IPS-NIHi7 (cell line): ENCODE measurements at regions not wholly inside any gene's neighbourhood (a gene's known extent, or its start where the extent isn't known, plus 50 kb on each side); places are given as distances from the start of the nearest gene placed in this dataset.
"Not testable (repeated sequence)": the region's sequence is repeated elsewhere in the genome, so short reads cannot be mapped to it uniquely, and the experiment has no call there.

ENCODE experiments used
- DNase-seq: peaks from one replicate; pipeline ENCODE4 v3.0.0; 2012; ENCODE audit warnings: mixed read lengths; ENCODE audit errors: extremely low spot score

DNA sequence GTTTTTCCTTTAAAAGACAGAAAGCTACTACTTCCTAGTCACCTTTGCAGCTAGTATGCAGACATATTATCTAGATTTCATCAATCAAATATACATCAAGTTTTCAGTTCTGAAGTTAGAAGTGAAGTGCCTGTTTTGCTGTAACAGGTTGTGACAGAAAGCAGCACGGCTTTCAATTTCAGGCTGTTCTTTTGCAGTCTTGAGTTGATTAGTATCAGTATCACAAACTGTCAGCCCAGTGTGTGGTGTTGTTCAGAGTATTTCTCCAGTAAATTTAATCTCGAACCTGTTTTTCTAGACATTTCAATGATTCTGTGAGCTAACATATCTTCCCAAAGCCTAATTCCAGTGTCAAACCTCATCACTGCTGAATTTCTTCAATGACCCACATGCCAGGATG lies 1050.8 kb downstream of the DIPK2A start:
- no peak for DNase-seq

DNA sequence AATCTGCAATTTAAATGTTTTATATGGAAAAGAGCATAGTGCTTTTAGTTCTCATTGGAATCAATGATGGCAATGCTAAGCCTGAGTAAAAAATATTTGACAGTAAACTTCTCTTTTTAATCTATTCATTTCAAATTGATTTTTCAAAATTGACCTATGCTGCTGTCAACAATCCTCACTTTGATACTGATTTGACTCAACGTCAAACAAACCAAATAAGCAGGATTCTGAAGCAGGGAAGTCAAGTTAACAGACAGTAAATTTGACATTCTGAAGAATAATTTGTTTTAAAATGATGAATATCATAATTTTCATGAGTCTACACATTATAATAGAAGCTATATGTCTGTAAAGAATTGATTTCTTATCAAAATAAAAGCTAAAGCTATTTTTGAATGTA lies 1053.1 kb downstream of the DIPK2A start:
- no peak for DNase-seq

DNA sequence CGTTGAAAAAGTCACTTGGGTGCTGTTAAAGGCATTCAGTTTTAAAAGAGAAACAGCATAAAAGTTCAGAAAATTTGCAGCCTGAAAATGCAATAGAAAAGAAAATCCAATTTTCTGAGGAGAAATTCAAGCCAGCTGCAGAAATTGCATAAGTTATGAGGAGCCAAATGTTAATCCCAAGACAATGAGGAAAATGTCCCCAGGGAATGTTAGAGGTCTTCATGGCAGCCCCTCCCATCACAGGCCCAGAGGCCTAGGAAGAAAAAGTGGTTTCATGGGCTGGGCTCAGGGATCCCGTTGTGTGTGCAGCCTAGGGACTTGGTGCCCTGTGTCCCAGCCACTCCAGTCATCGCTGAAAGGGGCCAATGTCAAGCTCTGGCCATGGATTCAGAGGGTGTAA lies 1055.6 kb downstream of the DIPK2A start:
- DNase-seq = not testable (repeated sequence)

DNA sequence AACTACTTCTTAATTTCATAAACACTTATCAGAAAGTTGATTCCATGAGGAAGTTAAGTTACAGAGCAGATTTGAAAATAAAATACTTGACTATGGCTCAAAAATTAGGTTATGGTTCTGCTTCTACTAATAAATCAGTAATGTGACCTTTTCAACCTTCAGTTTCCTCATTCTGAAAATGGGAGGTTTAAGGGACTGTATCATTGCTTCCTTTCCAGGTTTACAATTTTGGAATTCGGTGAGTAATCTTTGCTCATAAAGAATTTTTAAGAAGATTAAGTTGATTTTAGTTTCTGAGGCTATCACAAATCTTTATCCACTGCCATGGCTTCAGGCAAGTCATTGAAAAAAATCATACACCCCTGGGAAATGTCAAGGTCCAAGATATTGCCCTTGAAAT lies 1061.2 kb downstream of the DIPK2A start:
- no peak for DNase-seq

DNA sequence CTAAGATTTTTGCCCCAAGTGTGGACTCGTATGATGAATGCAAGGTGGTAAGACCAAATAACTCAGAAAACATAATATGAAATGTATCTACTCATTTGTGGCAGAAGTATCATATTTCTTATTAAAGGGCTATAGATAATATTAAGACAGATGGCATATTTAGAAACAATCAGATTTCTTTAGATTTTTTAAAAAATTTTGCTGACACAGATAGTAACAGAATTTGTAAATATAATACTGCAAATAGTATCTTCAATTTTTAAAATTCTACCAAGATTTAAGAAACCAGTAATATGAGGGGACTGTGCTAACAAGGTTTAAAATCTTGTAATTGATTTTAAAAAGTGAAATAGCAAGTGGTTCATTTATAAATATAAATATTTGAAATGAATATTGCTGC lies 1064.1 kb downstream of the DIPK2A start:
- DNase-seq = no peak

DNA sequence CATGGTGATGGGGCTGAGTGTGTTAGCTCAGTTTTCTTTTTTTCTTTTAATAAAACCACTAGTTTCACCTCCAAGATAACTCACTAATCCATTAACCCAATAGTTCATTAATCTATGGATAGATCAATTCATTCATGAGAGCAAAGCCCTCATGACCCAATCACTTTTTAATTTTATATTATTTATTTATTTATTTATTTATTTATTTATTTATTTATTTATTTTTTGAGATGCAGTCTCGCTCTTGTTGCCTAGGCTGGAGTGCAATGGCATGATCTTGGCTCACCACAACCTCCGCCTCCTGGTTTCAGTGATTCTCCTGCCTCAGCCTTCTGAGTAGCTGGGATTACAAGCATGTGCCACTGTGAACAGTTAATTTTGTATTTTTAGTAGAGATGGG lies 1082.4 kb downstream of the DIPK2A start:
- DNase-seq = not testable (repeated sequence)

DNA sequence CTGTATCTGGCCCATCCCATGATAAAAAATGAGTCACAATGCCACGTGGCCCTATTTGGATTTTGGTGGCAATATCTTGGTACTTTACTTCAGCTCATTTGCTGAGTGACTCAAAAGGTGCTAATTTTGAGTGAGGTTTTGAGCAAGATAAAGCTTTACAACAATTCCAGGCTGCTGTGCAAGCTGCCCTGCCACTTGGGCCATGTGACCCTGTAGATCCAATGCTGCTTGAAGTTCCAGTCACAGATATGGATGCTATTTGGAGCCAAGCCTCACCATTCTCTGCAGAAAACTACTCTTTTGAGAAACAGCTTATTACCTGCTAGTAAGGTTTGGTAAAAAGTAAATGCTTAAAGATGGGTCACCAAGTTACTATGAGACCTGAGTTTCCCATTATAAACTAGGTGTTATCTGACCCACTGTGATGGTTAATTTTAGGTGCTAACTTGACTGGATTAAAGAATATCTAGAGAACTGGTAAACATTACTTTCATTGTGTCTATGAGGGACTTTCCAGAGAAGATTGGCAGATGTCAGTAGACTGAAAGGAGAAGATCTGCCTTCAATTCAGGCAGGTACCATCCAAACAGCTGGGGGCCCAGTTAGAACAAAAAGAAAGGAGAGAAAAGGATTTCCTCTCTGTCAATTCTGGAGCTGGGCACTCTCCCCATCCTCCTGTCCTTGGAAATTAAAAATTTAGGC lies 1083.9 kb downstream of the DIPK2A start:
- no peak for DNase-seq

DNA sequence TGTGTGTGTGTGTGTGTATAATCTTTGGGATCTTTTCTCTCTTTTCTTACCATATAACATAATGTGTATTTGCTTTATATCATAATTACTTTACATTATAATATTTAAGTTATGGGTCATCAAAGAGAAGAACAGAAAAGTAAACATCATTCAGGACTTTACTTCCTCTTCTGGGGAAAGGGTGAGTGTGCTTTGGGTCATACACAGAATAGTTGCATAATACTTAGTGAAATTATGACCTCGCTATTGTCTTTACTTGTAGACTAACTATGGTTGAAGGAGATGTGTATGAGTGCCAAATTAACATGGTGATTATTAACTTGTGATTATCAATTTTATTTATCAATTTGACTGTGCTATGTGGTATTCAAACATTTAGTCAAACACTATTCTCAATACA lies 1086.9 kb downstream of the DIPK2A start:
- DNase-seq = no peak

DNA sequence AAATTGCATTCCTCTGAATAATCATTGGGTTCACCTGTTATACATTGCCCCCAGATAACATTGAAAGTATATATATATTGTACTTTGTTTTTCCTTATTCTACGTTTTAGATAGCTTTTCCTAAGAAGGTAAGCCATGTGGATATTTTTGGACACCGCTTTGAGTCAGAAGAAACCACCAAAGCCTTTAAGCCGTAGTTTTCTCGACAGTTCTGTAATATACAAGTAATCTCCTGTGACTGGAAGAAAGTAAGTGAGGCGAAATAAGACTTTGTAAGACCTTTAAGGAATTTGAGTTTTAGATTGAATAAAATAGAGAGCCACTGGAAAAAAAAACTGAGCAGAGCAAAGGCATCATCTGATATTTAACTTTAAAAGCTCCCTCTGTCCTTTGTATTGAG lies 1092.0 kb downstream of the DIPK2A start:
- DNase-seq = no peak

DNA sequence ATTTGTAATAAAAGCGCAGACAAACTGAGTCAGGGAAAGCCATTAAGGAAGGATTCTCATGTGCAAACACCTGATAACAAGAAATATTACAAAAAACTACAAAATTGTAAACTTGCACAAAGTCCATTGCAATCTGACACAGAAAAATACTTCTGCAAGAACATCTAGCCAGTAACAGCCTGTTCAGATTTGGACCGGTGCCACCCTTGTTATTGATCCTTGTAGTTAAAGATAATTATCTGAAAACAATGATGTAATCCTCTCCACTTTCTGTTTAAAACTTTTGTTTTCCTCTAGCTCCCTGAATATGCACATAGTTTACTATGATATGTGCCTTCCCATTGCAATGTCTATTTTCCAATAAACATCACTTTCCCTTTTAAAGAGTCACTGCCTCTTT lies 1090.2 kb downstream of the PLOD2 start:
- DNase-seq = no peak

DNA sequence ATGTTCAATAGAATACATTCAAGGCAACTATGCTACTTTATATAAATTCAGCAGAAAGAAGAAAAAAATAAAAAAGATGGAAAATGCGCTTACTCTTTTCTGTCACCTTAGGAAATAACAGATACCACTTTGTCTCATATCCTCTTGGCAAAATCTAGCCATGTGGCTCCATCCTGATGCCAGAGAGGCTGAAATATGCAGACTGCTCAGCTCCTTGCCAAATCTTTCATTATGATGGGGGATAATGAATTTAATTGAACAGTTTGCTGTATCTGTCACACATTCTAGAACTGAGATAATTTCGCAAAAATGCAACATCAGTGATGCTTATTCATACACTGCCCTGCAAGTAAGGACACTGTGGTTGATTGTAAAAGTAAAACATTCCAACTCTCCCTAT lies 1081.5 kb downstream of the PLOD2 start:
- no peak for DNase-seq

DNA sequence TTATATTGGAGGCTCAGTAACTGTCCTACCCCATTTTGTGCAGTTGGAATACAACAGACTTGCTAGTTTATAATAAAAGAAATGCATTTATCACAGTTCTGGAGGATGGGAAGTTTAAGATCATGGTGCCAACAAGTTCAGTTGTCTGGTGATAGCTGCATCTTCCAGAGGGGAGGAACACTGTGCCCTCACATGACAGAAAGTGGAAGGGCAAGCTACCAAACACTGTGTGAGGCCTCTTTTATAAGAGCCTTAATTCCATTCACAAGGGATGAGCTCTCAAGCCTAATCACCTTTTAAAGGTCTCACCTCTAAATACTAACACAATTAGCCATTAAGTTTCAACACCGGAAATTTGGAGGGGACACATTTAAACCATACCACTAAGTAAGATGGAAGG lies 1073.9 kb downstream of the PLOD2 start:
- no peak for DNase-seq

DNA sequence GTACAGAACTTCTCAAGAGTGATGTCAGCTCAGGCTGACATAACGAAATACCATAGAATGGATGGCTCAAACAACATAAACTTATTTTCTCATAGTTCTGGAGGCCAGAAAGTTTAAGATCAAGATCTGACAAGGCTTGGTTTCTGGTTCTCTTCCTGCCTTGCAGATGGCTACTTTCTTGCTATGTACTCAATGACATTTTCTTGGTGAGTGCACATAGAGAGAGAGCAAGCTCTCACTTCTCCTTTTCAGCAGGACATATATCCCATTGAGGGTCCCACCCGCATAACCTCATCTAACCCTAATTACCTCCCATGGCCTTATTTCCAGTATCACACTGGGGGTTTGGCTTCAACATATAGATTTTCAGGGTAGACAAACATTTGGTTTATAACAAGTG lies 1072.1 kb downstream of the PLOD2 start:
- no peak for DNase-seq

DNA sequence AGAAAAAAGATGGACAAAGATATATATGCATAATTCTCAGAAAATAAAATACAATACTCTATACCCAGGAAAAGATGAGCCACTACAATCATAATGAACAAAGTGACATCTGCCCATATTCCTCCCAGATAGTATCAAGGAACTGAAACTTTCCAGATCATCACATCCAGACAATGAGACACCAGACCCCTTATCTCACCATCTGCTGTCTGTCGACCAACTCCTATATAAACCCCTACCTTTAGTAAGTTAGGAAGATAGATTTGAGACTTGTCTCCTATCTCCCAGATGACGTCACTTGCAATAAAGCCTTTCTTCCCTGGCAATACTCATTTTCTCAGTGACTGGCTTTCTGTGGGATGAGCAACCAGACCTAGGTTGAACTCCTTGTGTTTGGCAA lies 1071.6 kb downstream of the PLOD2 start:
- no peak for DNase-seq

DNA sequence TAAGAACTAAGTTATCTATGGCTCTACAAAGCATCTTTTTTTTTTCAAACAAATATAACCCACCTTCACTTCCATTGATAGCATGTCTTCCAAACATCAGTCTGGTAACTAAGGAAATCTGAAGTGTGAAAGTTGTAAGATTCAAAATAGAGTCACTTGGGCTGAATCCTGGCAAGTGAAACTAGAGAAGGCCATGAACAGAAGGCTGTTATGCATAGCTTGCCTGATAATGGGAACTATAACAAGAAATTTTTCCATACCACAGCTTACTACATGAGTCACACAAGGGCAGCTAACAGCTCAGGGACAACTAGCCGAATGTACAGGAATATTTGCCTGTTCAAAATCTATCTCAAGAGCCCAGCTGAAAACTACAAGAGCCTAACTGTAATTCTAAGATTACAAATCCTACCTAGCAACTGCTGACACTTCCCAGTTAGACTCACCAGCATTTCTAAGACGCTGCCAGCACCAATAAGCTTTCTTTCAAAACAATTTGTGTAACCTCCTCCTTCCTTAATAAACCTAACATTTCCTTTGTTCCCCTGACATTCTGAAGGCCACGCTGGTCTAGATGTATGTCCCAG lies 1066.5 kb downstream of the PLOD2 start:
- DNase-seq = peak; percentile 35

DNA sequence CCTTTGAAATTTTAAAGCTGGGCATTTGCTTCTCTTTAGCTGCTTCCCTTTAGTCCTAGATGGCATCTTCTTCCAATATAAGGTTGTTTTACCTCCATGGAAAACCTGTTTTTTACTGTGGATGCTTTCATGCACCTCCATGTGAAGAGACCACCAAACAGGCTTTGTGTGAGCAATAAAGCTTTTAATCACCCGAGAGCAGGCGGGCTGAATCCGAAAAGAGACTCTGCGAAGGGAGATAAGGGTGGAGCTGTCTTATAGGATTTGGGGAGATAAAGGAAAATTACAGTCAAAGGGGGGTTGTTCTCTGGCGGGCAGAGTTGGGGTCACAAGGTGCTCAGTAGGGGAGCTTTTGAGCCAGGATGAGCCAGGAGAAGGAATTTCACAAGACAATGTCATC lies 1049.8 kb downstream of the PLOD2 start:
- DNase-seq = not testable (repeated sequence)

DNA sequence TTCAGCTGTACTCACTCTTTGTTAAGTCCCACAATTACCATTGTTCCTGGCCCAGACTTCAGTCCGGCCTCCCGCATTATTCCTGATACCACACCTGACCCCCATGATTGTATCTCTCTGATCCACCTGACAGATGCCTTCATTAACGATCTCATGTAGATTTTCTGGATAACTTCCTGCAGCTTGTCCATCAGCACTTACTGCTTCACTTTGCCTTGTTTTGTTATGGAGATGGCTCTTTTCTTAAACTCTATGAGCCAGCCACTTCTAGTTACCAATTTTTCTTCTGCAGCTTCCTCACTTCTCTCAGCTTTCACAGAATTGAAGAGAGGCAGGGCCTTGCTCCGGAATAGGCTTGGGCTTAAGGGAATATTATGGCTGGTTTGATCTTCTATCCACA lies 1044.2 kb downstream of the PLOD2 start:
- no peak for DNase-seq

DNA sequence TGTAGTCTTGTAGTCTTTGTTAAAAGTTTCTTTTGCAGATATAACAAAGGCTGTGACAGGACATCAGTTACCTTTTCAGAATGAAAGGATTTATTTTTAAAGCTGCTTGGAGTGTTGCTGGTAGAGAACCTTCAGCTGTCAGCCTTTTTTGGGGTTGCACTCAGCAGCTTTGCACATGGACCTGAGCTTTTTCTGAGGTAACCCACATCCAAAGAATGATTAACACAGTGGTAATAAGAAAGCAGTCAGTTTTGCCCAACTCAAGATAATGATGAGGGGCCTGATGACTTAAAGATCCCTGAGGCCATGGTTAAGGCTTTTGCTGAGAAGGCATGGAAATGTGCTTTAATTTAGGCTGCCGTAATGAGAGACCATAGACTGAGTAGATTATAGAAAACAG lies 1042.7 kb downstream of the PLOD2 start:
- no peak for DNase-seq

DNA sequence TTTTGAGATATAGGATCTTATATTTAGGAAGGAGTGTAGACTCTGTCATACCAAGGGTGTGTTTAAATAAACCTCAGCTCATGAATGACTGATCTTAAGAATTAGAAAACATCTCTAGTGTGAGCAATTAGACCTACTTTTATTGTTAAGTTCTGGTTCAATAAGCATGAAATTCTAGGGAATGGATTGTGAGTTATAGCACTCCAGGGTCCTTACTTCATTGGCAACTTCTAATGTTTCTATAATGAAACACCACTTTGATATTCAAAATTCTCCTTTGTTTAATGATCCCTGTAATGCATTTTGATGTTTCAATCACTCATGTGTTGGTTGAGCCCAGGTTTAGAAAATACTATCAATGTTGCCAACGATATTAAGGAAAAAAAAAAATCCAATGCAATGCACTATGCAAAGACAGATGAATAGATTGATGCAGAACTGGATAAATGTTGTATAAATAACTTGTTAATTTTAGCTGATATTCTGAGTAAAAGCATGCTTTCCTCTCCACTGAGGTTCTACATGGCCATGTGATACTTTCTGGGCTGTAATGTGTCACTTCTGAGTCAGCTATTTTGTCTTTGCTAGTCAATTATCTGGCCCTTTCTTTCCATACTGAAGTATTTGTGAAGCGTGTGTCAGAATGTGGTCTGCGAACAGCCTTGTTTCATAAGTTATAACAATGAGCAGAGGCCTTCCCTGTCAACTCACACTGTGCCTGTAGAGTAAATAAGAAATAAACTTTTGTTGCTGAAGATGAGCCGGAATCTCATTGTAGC lies 1035.9 kb downstream of the PLOD2 start:
- DNase-seq = no peak

DNA sequence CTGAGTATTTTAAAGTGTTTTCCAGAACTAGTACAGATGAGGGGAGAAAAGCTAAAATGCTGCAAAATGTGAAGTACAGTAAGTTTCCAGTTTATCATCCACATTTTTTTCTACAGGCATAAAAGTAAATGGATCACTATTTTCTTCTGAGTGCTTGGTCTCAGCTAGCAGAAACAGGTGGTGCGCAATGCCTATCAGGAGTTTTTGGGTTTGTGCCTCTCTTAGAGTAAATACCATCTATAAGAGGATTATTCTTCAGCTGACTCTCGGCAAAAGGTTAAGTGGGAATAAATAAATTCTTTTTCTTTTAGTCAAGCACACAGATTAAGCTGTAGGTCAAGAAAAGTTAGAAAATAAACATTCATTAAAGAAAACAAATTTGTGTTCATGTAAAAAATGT lies 1027.7 kb downstream of the PLOD2 start:
- no peak for DNase-seq

DNA sequence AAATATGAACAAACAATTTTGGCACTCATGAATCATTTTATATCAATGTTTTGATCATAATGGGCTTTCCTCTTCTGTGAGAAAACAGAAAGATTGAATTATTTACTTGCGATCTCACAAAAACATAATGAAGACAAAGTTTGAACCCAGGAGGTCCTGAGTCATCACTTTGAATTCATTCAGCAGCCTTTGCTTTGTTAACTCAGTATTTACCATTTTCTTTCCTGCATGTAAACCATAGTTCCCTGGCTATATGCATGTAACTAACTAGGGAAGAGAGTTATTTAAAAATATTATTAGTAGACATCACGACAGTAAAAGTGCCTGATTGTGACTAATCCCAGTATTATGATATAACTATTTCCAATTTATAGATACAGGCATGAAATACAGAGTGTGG lies 1026.2 kb downstream of the PLOD2 start:
- no peak for DNase-seq

DNA sequence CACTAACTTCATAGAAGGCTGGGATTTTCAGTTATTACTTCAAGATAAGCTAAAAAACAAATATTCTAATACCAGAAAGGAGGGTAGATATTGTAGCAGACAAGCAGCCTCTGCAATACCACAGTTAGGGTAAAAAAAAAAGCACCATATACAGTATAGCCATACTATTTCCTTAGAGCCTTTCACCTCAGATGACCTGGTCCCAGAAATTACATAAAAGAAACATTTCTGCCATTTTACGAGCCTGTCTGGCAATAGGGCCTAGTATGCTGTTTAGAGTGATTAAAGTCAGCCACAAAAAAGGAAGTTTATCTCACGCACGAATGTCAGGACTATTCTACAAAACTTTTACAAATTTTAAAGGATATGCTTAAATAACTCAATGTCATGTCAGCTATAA lies 1016.6 kb downstream of the PLOD2 start:
- no peak for DNase-seq

DNA sequence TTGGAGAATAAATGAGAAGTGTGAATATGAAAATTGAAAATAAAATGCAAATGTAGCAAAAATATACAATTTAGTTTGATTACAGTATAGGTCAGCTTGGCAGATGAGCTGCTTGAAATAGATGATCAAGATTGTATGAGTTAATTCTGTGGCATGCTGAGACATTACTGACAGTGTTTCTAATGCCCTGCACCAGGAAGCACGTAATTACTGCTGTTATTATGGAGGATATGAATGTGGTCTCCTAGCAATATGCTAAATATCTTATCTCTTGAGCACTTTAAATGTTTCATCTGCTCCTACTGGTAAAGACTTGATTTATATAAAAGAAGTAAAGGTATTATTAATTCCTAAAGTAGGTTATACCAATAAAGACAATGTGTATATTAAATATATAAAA lies 1015.5 kb downstream of the PLOD2 start:
- no peak for DNase-seq
